IMR-90 (cell line): ENCODE measurements at regions not wholly inside any gene's neighbourhood (a gene's known extent, or its start where the extent isn't known, plus 50 kb on each side); places are given as distances from the start of the nearest gene placed in this dataset.

Source experiments
- ATAC-seq: fragments of 200-7000 bp; cut with Tn5 transposase; 2 replicates; pipeline ENCODE4 v1.9.1; 2020; ENCODE audit warnings: low read depth, mild to moderate bottlenecking, moderate library complexity
- BruUV-seq: library from RNA; stranded (reverse); fragments of 400-500 nt; replicated peaks from 2 replicates; lab custom pipeline; 2021; lab: Mats Ljungman, UMichigan
- CTCF ChIA-PET: fragments of 300-600 bp; formaldehyde crosslinking; extraction: SDS; loops from one replicate; lab custom pipeline; 2021; ENCODE audit warnings: antibody characterized with exemption; lab: Yijun Ruan, JAX
- POLR2A ChIA-PET: fragments of 300-600 bp; sonication (Branson Sonifier 250); formaldehyde crosslinking; loops from one replicate; lab custom pipeline; 2022; ENCODE audit warnings: antibody characterized with exemption; ENCODE audit not compliant: unreplicated experiment; lab: Charles Lee
- DNase-seq: peaks from one replicate; pipeline ENCODE4 v3.0.0; 2013
- H2AFZ ChIP-seq: replicated peaks from 2 replicates; pipeline ENCODE3; 2013; ENCODE audit warnings: low read length, mild to moderate bottlenecking; ENCODE audit not compliant: poor library complexity
- H2AK5ac ChIP-seq: 2 replicates; pipeline ENCODE4 v1.6.1; 2013; ENCODE audit warnings: low read depth, low read length, inconsistent platforms
- H2AK9ac ChIP-seq: replicated peaks from 2 replicates; pipeline ENCODE3; 2013; ENCODE audit warnings: mild to moderate bottlenecking, low read depth, low read length, moderate library complexity; ENCODE audit not compliant: poor library complexity
- H2BK120ac ChIP-seq: 2 replicates; pipeline ENCODE4 v1.6.1; 2013; ENCODE audit warnings: low read depth, low read length, inconsistent platforms
- H2BK15ac ChIP-seq: 3 replicates; pipeline ENCODE4 v1.6.1; 2013; ENCODE audit warnings: low read depth, low read length, inconsistent platforms
- H2BK20ac ChIP-seq: 2 replicates; pipeline ENCODE4 v1.6.1; 2013; ENCODE audit warnings: low read depth, mild to moderate bottlenecking, inconsistent platforms, low read length, moderate library complexity
- H2BK5ac ChIP-seq: 2 replicates; pipeline ENCODE4 v1.6.1; 2013; ENCODE audit warnings: mild to moderate bottlenecking, low read depth, low read length, inconsistent platforms; ENCODE audit not compliant: poor library complexity, severe bottlenecking
- H3K14ac ChIP-seq: replicated peaks from 2 replicates; pipeline ENCODE4 v1.6.1; 2013; ENCODE audit warnings: low read depth, low read length, inconsistent platforms
- H3K18ac ChIP-seq: 2 replicates; pipeline ENCODE4 v1.6.1; 2013; ENCODE audit warnings: low read depth, low read length, control low read depth
- H3K23ac ChIP-seq: 2 replicates; pipeline ENCODE4 v1.6.1; 2013; ENCODE audit warnings: low read depth, low read length, inconsistent platforms
- H3K27ac ChIP-seq: 2 replicates; pipeline ENCODE4 v1.5.1; 2013; ENCODE audit warnings: mild to moderate bottlenecking, control low read depth, low read length; ENCODE audit not compliant: insufficient read depth
- H3K27me3 ChIP-seq: 2 replicates; pipeline ENCODE4 v1.6.1; 2013; ENCODE audit warnings: low read length; ENCODE audit not compliant: control insufficient read depth, insufficient read depth
- H3K36me3 ChIP-seq: 2 replicates; pipeline ENCODE4 v1.6.1; 2013; ENCODE audit warnings: low read length, mixed read lengths; ENCODE audit not compliant: control insufficient read depth, insufficient read depth
- H3K4ac ChIP-seq: 2 replicates; pipeline ENCODE4 v1.6.1; 2013; ENCODE audit warnings: low read depth, low read length, inconsistent platforms
- H3K4me1 ChIP-seq: 2 replicates; pipeline ENCODE4 v1.6.1; 2013; ENCODE audit warnings: low read length, mixed read lengths; ENCODE audit not compliant: control insufficient read depth, insufficient read depth
- H3K4me2 ChIP-seq: 2 replicates; pipeline ENCODE4 v1.6.1; 2013; ENCODE audit warnings: low read depth, mild to moderate bottlenecking, control low read depth, low read length, moderate library complexity
- H3K4me3 ChIP-seq: 2 replicates; pipeline ENCODE4 v1.5.1; 2013; ENCODE audit warnings: low read depth, mild to moderate bottlenecking, control low read depth, low read length, moderate library complexity; ENCODE audit not compliant: insufficient read depth
- H3K56ac ChIP-seq: 2 replicates; pipeline ENCODE4 v1.6.1; 2013; ENCODE audit warnings: low read length, inconsistent platforms; ENCODE audit not compliant: insufficient read depth; ENCODE audit errors: extremely low read depth
- H3K79me1 ChIP-seq, 2 experiments: 2 replicates each; pipeline ENCODE4 v1.6.1; 2013; ENCODE audit warnings: low read length in 2 of 2, inconsistent platforms in 1 of 2, low read depth in 1 of 2
- H3K9ac ChIP-seq: 2 replicates; pipeline ENCODE4 v1.6.1; 2013; ENCODE audit warnings: low read depth, low read length, control low read depth
- H3K9me1 ChIP-seq: 2 replicates; pipeline ENCODE4 v1.6.1; 2013; ENCODE audit warnings: low read length, inconsistent platforms; ENCODE audit not compliant: insufficient read depth
- H3K9me3 ChIP-seq: 2 replicates; pipeline ENCODE4 v1.6.1; 2013; ENCODE audit warnings: low read length; ENCODE audit not compliant: control insufficient read depth, insufficient read depth
- H4K20me1 ChIP-seq: 2 replicates; pipeline ENCODE4 v1.6.1; 2013; ENCODE audit warnings: low read length, inconsistent platforms; ENCODE audit not compliant: insufficient read depth
- H4K5ac ChIP-seq: 2 replicates; pipeline ENCODE4 v1.6.1; 2013; ENCODE audit warnings: mild to moderate bottlenecking, low read depth, low read length, control low read depth
- H4K8ac ChIP-seq, 2 experiments: 2 replicates each; pipeline ENCODE4 v1.6.1; 2013; ENCODE audit warnings: low read depth in 2 of 2, low read length in 2 of 2, control low read depth in 1 of 2, inconsistent platforms in 1 of 2
- H4K91ac ChIP-seq: 2 replicates; pipeline ENCODE4 v1.6.1; 2013; ENCODE audit warnings: low read depth, low read length, inconsistent platforms; ENCODE audit not compliant: insufficient read depth
- BHLHE40 ChIP-seq: fragments of 150-350 bp; IDR thresholded peaks from 2 replicates; pipeline ENCODE4 v1.6.1; 2016; ENCODE audit warnings: mild to moderate bottlenecking, low read depth, low read length
- CEBPB ChIP-seq: IDR thresholded peaks from 2 replicates; pipeline ENCODE4 v1.6.1; 2012; ENCODE audit warnings: low read depth, low read length, improper control_type of control experiment
- CHD1 ChIP-seq: IDR thresholded peaks from 2 replicates; pipeline ENCODE4 v1.6.1; 2012; ENCODE audit warnings: low read depth, low read length, improper control_type of control experiment
- FOS ChIP-seq: fragments of 150-350 bp; IDR thresholded peaks from 2 replicates; pipeline ENCODE4 v1.6.1; 2016; ENCODE audit warnings: low read depth, low read length
- MAFK ChIP-seq: IDR thresholded peaks from 2 replicates; pipeline ENCODE4 v1.6.1; 2012; ENCODE audit warnings: low read depth, low read length, improper control_type of control experiment
- MAZ ChIP-seq: IDR thresholded peaks from 2 replicates; pipeline ENCODE4 v1.6.1; 2012; ENCODE audit warnings: low read depth, mild to moderate bottlenecking, low read length, improper control_type of control experiment, moderate library complexity, borderline replicate concordance
- MXI1 ChIP-seq: IDR thresholded peaks from 2 replicates; pipeline ENCODE4 v1.6.1; 2012; ENCODE audit warnings: low read depth, mild to moderate bottlenecking, low read length, moderate library complexity, borderline replicate concordance
- NFE2L2 ChIP-seq: fragments of 150-350 bp; IDR thresholded peaks from 2 replicates; pipeline ENCODE4 v1.6.1; 2016; ENCODE audit warnings: low read depth, mild to moderate bottlenecking, low read length
- POLR2A ChIP-seq: IDR thresholded peaks from 2 replicates; pipeline ENCODE4 v1.6.1; 2012; ENCODE audit warnings: mild to moderate bottlenecking, low read depth, low read length
- RAD21 ChIP-seq: IDR thresholded peaks from 2 replicates; pipeline ENCODE4 v1.6.1; 2012; ENCODE audit warnings: low read length, improper control_type of control experiment
- RCOR1 ChIP-seq: IDR thresholded peaks from 2 replicates; pipeline ENCODE4 v1.6.1; 2012; ENCODE audit warnings: mild to moderate bottlenecking, low read length, improper control_type of control experiment; ENCODE audit not compliant: insufficient replicate concordance
- RFX5 ChIP-seq: IDR thresholded peaks from 2 replicates; pipeline ENCODE4 v1.8.0; 2012; ENCODE audit warnings: low read depth, mild to moderate bottlenecking, low read length, moderate library complexity
- SMC3 ChIP-seq: fragments of 150-350 bp; IDR thresholded peaks from 2 replicates; pipeline ENCODE4 v1.6.1; 2016; ENCODE audit warnings: low read depth, mild to moderate bottlenecking, antibody characterized with exemption, low read length, moderate library complexity
- WGBS, 2 experiments: methylation state at CpG; one replicate each; pipeline versions ENCODE4 v1.1.5 to v1.1.7; 2013; ENCODE audit warnings: missing lambda C conversion rate in 2 of 2; ENCODE audit not compliant: insufficient read length in 1 of 2; ENCODE audit errors: extremely low coverage in 2 of 2; 5-methylcytosine and 5-hydroxymethylcytosine counted together
- dilution Hi-C: fragments of 300-500 bp; cut with HindIII; formaldehyde crosslinking; loops from one replicate; pipeline ENCODE4 v1.14.3; 2018; ENCODE audit warnings: low sequenced_read_pairs; ENCODE audit not compliant: unreplicated experiment
- in situ Hi-C: fragments of 300-500 bp; cut with MboI; formaldehyde crosslinking; loops from 3 replicates; pipeline ENCODE4 v1.14.3; 2019; ENCODE audit warnings: low sequenced_read_pairs, inconsistent platforms, mixed read lengths
- intact Hi-C: fragments of 100-400 bp; cut with micrococcal nuclease; formaldehyde crosslinking; loops from 2 replicates; pipeline ENCODE4 v1.10.0; 2022
- TF ChIP-seq, protein P1 (sequence below): fragments of 150-350 bp; IDR thresholded peaks from 2 replicates; pipeline ENCODE4 v1.6.1; 2016; ENCODE audit warnings: low read depth, mild to moderate bottlenecking, low read length, moderate library complexity, borderline replicate concordance
- TF ChIP-seq, protein P2 (sequence below): conservative IDR thresholded peaks from 2 replicates; pipeline ENCODE4 v1.5.1; 2012; ENCODE audit warnings: mild to moderate bottlenecking, low read depth, low read length, improper control_type of control experiment
- TF ChIP-seq, protein P3 (sequence below): fragments of 150-350 bp; IDR thresholded peaks from 2 replicates; pipeline ENCODE4 v1.6.1; 2017; ENCODE audit warnings: mild to moderate bottlenecking, antibody characterized with exemption, low read length, low read depth

DNA sequence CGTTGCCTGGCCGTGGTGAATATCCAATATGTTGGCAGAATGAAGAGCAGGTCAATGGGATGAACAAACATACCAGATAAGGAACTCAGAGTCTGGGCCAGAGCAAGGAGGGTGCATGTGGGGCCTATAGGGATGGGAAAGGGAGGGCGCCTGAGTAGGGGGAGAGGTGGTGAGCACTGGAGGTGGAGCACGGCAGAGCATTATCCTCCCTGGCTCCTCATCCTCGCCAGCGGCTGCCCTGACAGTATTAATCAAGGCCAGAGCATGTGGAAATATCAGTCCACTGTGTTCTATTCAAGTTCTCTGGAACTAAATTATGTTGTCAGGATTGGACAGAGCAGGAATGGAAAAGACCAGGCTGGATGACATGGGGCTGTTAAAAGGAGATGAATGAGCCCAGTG lies 254.8 kb upstream of the ZMIZ1 start:
- Histone ChIP-seq H3K4ac (no peak overlapping the region), H2AK9ac (no peak overlapping the region), H2AFZ (no peak overlapping the region), H3K9me1 (no peaks in the 10 kb centered on the region), H3K4me3 (no peak overlapping the region), H2BK5ac (no peak overlapping the region), H4K8ac (no peak overlapping the region), H4K91ac (no peak overlapping the region), H3K23ac (no peak overlapping the region), H3K18ac (no peak overlapping the region), H2AK5ac (no peak overlapping the region), H3K79me1 (no peaks in the 10 kb centered on the region), H3K56ac (no peak overlapping the region), H3K14ac (no peak overlapping the region), H2BK20ac (no peak overlapping the region), H3K36me3 (no peaks in the 10 kb centered on the region), H3K27ac (no peak overlapping the region), H3K27me3 (peaks cover 52% of the 10 kb centered on the region), H4K20me1 (no peaks in the 10 kb centered on the region), H2BK15ac (no peak overlapping the region), H3K4me2 (no peak overlapping the region), H3K4me1 (peaks cover 2% of the 10 kb centered on the region; the same call in 1 of the 2 replicates), H3K9me3 (peaks cover 10% of the 10 kb centered on the region), H2BK120ac (no peak overlapping the region), H3K9ac (no peak overlapping the region), H4K5ac (no peak overlapping the region)
- ChIA-PET CTCF (no interaction called here), POLR2A (no interaction called here)
- dilution Hi-C loops (no loop called here), in situ Hi-C loops (no loop called here), intact Hi-C loops (no loop called here)
- DNase-seq, result no peak
- no TSS peak for BruUV-seq
- WGBS, 2 experiments, result 86% methylated on average over 1 of the region's 6 CpGs; no CpG with 5 or more reads in 1 of the 2 experiments
- TF ChIP-seq CEBPB (no peak), RFX5 (no peak), BHLHE40 (no peak), RCOR1 (no peak), FOS (no peak), MAZ (no peak), MAFK (no peak), MXI1 (no peak), RAD21 (no peak), CHD1 (no peak), POLR2A (no peak), SMC3 (no peak), NFE2L2 (no peak)
- TF ChIP-seq, protein P1, sequence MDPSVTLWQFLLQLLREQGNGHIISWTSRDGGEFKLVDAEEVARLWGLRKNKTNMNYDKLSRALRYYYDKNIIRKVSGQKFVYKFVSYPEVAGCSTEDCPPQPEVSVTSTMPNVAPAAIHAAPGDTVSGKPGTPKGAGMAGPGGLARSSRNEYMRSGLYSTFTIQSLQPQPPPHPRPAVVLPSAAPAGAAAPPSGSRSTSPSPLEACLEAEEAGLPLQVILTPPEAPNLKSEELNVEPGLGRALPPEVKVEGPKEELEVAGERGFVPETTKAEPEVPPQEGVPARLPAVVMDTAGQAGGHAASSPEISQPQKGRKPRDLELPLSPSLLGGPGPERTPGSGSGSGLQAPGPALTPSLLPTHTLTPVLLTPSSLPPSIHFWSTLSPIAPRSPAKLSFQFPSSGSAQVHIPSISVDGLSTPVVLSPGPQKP, result no peak
- TF ChIP-seq, protein P2, sequence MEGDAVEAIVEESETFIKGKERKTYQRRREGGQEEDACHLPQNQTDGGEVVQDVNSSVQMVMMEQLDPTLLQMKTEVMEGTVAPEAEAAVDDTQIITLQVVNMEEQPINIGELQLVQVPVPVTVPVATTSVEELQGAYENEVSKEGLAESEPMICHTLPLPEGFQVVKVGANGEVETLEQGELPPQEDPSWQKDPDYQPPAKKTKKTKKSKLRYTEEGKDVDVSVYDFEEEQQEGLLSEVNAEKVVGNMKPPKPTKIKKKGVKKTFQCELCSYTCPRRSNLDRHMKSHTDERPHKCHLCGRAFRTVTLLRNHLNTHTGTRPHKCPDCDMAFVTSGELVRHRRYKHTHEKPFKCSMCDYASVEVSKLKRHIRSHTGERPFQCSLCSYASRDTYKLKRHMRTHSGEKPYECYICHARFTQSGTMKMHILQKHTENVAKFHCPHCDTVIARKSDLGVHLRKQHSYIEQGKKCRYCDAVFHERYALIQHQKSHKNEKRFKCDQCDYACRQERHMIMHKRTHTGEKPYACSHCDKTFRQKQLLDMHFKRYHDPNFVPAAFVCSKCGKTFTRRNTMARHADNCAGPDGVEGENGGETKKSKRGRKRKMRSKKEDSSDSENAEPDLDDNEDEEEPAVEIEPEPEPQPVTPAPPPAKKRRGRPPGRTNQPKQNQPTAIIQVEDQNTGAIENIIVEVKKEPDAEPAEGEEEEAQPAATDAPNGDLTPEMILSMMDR, result no peak
- TF ChIP-seq, protein P3, sequence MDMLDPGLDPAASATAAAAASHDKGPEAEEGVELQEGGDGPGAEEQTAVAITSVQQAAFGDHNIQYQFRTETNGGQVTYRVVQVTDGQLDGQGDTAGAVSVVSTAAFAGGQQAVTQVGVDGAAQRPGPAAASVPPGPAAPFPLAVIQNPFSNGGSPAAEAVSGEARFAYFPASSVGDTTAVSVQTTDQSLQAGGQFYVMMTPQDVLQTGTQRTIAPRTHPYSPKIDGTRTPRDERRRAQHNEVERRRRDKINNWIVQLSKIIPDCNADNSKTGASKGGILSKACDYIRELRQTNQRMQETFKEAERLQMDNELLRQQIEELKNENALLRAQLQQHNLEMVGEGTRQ, result no peak
- no peak for ATAC-seq
